ENCODE measurements at regions not wholly inside any gene's neighbourhood (a gene's known extent, or its start where the extent isn't known, plus 50 kb on each side); places are given as distances from the start of the nearest gene placed in this dataset.

DNA sequence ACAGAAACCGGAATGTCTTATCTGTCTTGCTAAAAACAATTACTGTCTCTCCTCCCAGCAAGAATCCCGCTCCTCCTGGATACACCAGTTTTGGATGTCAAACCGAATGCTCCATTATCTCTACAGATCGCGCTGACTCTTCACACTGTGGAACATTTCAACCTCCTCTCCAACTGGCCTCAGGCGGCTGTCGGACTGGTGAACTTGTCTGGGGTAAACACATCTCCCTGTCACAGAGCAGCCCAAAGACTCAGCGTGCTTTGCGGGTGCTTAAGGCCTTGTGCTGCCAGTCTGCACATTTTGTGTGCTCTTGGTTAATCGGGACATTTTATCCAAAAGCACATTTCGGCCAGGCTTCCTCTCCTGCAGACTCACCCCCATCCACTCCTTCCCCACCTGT lies 173.1 kb downstream of the ICOS start:
- no peak for DNase-seq (ENCODE audit: low read depth)

DNA sequence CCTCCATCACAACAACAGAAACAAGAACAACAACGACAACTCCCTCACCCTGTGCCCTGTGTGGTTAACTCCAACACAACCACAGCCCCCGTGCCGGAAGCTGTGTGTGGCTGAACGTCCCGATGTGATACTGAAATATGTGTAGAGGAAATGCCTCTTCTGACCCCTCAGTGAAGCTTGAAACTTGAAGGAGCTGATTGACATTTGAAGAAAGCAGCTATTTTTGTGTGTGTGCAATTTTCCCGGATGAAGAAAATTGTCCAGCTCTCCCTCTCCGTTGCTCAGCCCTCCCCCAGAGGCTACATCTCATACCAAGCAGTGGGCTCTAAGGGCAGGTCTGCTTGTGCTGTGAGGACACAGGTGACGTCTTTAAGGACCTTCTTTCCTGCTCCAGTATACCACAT lies 173.8 kb downstream of the ICOS start:
- DNase-seq (ENCODE audit: low read depth): no peak

DNA sequence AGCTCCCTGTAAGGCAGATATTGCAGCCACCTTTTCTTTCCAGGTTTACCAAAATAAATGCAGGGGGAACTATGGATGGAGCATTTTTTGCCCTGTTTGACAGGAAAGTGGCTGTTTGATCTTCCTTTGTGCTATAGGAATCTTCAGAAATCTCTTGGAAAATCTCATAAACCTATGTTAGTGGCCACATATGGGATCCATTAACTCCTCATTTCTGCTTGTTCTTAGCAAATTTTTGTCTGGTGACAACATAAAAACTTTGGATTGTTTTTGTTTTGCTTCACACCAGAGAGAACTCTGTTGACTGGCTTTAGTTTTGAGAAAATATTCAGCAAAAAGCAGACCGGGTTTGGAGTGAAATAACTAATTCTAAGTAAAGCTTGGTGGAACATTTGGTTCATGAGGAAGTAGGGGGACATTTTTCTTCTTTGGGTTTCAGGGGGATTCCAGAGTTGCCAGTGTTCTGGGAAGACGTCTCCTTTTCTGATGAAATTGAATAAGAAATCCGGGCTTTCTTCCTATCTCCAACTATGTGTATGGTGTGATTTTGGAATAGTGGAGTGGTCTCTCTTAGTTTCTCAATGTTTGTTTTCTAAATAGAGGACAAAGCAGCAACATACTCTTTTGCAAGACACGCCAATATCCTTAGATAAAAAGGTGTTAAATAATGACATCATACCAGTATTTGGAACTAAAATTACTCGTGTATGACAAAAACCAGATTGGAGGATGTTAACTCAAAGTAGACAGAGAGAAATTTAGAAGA lies 174.4 kb downstream of the ICOS start:
- no peak for DNase-seq (ENCODE audit: low read depth)

DNA sequence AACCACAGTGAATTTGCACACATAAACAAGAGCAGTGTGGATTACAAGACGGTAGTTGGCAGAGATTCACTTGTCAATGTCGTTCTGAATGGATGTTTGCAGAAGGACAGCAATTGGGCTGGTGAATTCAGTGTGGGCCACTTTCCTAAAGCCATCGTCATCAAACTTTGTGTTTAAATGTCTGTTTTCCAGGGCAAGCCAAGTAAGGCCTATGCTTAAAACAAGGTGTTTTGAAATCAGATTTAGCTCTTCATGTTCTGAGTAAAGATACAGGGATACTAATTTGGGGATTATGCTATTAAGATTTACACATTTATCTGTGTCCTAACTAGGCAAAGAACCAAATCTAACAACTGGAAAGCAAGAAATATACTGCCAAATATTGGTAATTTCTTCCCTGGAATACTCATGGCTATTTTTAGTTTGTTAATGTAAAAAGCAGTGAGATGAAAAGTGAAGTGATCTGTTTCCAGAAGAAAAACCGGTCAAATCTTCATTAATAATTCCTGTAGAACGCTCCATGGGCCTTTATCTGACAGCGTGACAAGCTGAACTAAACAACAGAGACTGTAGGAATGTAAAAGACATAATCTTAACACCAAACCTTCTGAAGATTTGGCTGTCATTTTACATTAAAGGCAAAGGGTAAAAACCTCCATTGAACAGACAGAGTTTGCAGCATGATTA lies 175.7 kb downstream of the ICOS start:
- DNase-seq (ENCODE audit: low read depth): no peak

DNA sequence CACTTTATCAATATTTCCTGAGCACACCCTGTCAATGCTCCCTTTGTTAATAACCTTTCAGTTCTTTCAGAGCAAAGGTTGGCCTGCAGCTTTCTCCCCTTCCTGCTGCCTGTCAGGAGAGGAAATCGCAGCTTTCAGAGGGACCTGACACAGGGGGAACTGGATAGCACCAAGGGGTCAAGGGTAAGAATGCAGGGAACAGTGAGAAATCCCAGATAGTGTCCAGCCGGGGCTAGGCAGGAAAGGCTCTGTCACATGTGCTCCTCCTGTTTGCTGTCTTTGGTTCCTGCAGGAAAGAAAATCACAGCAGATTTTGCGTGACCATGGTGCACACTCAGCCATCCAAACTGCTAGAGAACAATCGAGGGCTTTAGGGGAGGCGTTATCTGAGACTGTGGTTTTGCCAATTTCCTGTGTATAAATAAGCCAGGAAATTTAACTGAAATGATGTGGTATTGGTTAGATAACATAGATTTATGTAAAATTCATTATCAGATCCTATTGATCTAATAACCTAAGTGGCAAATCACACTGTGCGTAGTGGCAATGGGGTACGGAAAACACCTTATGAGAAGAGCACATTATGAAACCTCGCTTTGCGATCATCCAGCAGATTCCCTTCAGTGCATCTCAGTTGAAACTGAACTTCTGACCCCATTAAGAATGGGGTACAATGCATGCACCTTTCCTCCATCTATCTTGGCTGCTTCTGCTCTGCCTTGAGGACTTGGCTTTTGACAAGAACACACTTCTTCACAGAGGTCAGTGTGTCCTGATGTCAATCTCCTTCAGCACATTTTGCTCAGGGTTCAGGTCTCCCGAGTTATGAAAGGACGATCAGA lies 178.0 kb downstream of the ICOS start:
- DNase-seq (ENCODE audit: low read depth): no peak

DNA sequence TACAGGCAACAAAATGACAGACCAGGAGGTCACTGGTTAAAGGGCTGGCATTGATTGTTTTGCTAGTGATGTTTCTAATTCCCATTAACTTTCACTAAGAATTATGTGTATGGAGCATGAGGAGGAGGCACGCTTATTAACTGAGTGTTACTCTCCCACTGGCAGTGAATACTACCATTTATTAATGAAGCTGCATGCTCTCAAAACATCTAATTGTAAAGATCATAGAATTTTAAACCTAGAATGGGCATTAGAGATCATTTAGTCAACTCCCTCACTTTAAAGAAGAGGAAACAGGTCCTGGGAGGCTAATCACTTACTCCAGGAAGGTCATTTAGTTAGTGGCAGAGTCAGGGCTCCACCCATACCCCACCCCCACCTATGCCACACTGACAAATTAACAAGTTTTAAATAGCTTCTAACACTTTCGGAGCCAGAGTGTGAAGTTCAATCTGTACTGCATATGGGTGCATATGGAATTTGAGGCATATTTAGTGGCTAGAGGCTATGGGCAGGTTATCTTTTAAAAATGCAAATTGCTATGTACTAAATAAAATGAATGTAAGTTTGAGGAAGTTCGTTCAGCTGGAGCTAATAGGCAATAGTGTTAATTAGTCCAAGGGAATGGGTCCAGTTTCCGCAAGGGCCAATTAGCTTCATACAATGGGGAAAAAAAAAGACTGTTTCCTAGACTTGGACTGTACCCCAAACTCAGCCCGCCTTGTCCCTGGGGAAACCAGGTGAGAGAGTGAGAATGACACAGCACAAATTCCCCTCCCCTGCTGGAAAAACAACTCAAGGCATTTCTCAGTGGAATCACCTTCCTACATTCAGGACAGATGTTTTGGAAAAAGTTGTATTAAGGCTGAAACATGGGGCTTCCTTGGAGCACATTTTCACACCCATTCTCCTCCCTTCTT lies 178.8 kb downstream of the ICOS start:
- no peak for DNase-seq (ENCODE audit: low read depth)

DNA sequence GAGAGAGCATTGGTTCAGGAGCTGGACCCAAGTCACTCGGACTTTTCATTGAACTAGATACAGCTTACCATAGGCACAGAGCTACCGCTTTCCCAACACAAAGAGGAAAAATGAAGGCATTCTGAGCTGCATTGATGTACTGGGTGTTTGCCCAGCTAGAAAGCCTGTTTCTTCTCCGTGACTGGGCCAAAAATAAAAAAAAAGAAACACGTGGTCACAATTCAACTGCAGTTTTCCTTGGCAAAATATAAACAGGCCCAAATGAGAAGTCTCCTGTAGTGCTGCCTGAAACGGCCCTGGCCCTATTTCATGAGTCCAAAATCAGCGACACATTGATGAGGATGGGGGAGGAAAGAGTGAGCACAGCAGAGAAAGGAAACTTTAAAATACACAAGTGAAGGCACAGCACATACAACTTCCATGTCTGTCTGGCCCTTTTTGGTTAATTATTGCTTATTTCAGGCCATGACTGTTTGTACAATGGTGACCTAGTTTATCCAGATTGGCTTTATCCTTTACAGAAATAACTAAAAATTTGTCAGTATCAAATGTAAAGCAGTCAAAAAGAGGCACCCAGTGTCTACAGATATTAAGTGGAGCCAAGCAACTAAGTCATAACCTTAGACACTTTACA lies 179.7 kb downstream of the ICOS start:
- DNase-seq (ENCODE audit: low read depth): no peak

DNA sequence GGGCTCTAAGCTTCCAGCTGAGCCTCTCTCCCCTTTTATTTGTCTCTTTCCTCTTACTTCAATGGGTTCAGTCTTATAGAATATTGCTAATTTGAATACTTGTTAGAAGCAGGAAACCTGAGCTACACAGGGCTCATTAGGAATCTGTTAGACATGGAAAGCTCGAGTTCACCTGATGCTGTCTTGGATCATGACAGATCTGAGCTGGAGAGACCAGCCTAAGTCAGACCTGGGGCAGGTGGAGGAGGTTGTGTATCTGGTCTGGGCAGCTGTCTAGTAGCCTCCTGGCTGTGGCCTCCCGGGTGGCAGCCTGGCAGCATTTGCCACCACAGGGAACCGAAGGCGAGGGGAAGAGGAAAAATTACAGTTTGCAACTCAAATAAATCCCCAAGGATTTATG lies 185.9 kb downstream of the ICOS start:
- DNase-seq (ENCODE audit: low read depth): no peak

DNA sequence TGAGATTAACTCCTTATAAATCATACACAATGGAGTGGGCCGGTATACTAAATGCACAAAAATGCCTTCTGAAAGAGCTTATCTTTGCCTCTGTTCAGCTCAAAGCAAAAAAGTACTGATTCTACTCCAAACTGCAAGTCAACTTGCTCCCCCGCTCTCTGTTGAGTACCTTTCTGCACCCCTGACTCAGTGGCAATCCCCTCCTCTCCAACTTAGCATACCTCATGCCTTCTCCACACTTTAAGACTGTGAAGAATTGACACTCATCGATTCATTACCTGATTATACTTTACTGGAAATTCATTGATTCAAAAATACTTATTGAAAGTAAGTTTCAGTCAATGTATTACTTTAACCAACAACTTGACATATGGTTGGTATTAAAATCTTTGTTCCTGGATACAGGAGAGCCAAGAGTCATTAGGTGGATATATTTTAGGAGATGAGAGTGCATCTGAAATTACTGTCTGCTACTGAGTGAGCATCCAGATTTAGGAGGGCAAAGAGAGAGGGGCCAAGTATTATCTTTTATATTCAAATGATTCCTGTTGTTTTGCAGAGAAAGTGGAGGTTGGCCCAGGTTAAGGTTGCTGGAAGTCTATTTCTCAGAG lies 187.7 kb downstream of the ICOS start:
- no peak for DNase-seq (ENCODE audit: low read depth)

DNA sequence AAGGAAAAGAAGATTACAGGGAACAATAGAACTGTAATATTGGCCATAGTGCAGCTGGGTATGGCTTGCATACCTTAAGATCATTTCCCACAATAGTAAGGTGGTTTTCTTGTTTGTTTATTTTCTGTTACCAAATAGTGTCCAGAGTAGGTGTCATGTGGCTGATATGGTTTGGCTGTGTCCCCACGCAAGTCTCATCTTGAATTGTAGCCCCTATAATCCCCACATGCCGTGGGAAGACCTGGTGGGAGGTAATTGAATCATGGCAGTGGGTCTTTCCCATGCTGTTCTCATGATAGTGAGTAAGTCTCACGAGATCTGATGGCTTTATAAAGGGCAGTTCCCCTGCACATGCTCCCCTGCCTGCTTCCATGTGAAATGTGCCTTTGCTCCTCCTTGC lies 190.1 kb downstream of the ICOS start:
- no peak for DNase-seq (ENCODE audit: low read depth)

DNA sequence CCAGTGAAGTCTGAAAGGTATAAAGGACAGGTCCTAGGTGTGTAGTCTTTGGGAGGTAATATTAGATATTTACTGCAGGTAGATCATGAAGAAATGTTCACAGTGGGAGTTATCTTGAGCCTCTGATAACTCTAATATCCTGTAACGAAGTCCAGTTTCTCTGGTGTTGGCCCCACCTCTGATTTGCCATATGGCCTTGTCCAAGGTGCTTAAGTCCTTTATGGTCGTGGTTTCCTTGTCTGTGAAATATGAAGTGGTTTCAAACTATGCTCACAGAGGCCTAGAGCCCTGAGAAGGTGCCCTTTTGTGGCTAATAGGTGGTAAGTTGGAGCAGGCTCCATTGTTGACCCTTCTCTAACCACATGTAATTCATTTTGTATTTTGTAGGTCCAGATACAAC lies 190.7 kb downstream of the ICOS start:
- peak; percentile 18 for DNase-seq (ENCODE audit: low read depth)

DNA sequence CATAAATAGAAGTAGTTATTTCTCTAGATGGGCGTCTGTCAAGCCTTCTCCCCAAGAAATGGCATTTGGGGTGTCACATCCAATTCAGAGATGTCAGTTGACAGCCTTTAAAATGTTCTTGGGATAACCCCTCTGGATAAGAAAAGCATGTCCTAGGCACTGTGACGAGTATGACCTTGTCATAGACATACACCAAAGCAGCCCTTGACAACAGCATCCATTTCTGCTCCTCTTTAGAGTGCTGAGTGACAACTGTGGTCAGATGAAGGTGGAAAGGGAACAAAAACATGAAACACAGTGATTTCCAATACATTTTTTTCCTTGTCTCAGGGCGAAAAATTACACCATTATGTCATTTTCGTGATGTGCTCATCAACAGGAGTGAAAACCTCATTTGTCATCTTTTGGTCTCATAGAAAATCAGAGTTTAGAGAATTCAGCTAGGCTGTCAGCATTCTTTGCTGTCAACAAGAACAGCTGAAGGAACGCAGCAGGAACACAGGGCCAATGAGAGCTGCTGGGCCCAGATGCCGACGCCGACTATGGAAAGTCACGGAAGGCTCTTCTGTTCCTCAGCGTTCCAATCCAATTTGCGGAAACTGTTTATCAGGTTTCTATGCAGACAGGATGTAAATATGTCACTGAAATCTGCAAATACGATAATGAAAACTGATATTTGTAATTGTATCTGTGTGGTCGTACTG lies 193.2 kb downstream of the ICOS start:
- DNase-seq (ENCODE audit: low read depth): no peak

DNA sequence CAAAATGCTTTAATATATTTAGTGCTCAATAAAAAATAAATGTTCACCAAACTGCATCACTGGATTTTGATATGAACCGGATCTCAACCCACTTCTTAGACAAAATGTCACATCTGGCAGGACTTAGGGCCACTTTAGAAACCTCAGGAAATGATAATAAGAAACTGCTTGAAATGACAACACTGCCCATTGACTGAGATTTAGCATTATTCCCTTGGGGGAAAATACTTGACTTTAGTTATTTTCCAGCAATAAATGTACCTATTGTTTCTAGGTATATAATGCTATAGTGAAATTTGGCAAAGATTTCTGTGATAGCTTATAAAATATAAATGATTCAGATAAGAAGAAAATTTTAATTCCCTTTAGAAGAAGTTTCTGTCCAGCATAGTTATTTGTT lies 195.1 kb downstream of the ICOS start:
- DNase-seq (ENCODE audit: low read depth): no peak

DNA sequence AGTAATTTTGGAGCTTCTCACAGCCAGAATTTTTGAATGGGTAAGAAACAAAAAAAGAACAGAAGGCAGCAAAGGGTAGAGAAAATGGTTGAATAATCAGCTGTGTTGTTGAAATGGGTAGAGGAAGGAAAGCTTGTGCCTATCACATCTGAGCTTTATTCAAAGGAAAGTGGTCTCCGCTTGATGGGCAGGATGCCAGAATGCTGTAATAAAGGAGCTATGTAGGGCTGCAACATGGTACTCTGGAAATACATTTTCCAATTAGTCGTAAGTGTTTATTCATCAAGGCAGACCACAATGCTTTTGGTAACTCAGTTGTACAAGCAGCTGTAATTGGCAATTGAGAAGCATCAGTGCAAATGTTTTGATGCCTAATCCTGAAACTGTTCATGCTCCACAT lies 196.9 kb downstream of the ICOS start:
- DNase-seq (ENCODE audit: low read depth): no peak

DNA sequence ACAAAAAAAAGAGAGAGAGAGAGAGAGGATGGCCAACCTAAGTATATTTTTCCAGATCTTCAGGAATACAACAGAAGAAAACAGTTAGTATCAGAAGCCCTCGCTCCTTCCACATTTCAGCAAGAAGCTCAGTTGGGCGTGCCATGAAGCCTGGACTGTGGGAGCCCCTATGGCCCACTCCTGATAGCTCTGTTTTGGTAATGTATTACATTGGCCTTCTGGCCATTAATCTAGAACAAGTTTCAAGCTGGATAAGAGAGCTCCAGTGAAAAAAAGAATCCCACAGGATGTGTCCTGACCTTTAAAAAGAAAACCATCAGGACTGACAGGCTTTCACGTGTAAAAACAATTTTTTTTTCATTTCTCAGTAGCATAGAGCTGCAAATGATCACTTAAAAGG lies 197.9 kb downstream of the ICOS start:
- no peak for DNase-seq (ENCODE audit: low read depth)

DNA sequence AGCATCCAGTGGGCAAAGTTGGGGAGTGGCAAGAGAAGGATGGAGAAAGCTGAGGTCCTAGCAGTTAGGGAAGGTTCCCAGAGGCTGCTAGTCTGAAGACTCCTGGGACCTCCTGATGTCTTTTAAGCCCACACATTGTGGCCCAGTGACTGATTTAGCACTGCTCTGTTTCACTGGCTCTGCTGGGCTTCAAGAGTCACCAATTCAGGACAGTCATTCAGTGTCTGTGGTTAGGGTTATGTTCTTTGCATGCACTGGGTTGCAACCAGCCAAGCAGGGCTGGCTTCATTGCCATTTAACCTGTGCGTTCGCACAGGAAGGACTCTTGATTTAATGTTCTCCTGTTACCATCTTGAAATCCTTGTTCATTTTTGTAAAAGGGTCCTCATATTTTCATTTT lies 199.2 kb downstream of the ICOS start:
- no peak for DNase-seq (ENCODE audit: low read depth)

DNA sequence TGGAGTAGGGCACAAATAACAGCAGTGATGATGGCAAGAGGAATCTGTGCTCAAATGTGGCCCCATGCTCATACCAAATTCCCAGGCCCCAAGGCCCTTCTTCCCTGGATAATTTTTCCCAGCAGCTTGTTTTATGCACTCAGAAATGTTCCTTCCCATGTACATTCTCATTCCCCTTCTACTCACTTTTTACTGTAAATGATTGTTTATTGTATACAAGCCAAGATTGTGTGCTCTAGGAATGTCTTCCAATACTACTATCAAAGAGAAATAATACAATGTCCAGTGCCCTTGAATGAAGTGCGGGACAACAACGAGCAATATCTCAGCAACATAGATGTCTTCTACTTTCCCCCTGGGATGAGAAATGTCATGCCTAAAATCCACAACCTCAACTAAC lies 201.6 kb downstream of the ICOS start:
- no peak for DNase-seq (ENCODE audit: low read depth)

DNA sequence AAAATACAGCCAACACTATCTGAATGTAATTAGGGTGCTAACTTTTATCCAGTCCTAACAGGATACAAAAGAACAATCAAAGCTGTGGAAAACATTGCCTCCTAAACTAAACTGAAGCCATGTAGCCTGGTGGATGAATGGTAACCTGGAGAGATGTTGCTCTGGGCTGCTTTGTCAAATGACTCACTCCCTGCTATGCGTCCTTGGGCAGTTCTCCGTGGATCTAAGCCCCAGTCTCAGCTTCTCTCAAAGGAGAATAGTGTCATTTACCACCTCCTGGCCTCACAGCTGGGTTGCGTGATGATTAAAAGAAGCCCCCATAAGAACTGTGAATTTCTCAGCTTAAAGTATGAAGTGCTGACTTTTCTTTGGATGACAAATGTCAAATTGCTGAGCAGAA lies 203.7 kb downstream of the ICOS start:
- DNase-seq (ENCODE audit: low read depth): no peak

DNA sequence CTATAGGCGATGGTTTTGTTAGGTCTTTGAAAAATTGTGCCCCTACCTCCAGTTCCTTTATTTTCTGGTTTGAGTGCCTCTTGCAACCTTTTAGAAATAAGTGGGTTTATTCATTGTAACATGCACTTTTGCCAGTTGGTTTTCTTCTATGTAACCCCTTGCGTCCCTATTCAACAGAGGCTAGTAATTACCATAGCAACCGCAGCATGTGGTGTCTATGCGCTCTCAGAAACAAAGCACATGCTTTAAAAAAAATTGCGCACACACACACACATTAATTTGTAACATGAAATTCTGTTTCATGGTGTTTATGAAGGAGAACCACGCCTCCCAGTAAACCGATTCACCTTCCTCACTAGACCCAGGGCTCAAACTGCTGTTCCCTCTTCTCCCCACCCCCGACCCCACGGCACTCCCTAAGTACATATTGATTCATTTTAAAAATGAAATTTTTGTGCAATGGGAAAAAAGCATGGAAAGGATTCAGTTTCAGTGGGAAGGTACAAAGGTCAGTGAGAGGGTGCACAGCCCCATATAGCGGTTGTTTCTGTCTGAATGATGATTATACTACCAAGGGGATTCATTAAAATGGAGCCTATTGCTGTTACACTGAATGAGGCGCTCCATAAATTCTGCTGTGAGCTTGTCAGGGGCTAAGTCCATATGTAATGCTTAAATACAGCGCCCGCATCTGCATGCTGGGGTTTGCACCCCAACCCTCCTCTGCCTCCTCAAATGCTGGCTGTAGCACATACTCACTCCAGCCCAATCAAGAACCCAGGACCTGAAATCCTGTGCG lies 206.9 kb downstream of the ICOS start:
- no peak for DNase-seq (ENCODE audit: low read depth)

DNA sequence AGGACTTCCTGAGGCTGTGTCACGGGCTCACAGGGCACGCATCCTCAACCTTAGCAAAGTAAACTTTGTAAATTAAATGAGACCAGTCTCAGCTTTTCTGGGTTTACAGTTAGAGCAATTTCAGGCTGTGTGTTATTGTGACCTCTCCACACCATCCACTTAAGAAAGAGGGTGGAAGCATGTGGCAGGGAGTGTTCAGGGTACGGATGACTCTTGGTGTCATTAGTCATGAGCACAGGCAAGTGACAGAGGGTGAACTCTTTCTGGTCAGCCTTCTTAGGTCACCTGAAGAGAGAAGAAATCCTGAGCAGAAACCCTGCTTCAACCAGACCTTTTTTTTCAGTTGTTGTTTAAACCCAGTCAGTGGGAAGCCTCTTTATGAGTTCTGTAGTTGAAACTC lies 207.9 kb downstream of the ICOS start:
- no peak for DNase-seq (ENCODE audit: low read depth)

All from amniotic epithelial cell (primary cell).